Stomach (tissue), 8 donors: ENCODE measurements at regions not wholly inside any gene's neighbourhood (a gene's known extent, or its start where the extent isn't known, plus 50 kb on each side); places are given as distances from the start of the nearest gene placed in this dataset.
A peak's percentile ranks its signal among the peaks of the same experiment; 100 is the strongest.

ENCODE experiments used
- DNase-seq, 2 donors: peaks; one replicate each; pipeline versions ENCODE4 v3.0.0 to v3.0.0-alpha.2; 2013 to 2019
- H3K27ac ChIP-seq, 5 donors: fragments of 200-600 bp in 4 of 5; sonication (generic) in 4 of 5; one replicate each; pipeline ENCODE4 v1.5.1; 2013 to 2019; ENCODE audit warnings: mild to moderate bottlenecking in 1 of 5, moderate library complexity in 1 of 5
- H3K27me3 ChIP-seq, 3 donors: fragments of 200-600 bp; sonication (generic); one replicate each; pipeline ENCODE4 v1.5.1; 2017 to 2019; ENCODE audit warnings: mixed run types in 1 of 3
- H3K36me3 ChIP-seq, 4 donors: fragments of 200-600 bp; sonication (generic); 1 replicate in 3 of 4; 2 replicates in 1 of 4; pipeline ENCODE4 v1.5.1; 2016 to 2019
- H3K4me1 ChIP-seq, 4 donors: fragments of 200-600 bp; sonication (generic); one replicate each; pipeline ENCODE4 v1.5.1; 2016 to 2019
- H3K4me3 ChIP-seq, 4 donors: fragments of 200-600 bp; sonication (generic) in 3 of 4; one replicate each; pipeline ENCODE4 v1.5.1; 2016 to 2019; ENCODE audit warnings: mild to moderate bottlenecking in 1 of 4
- H3K9me3 ChIP-seq, 4 donors: fragments of 200-600 bp; sonication (generic); one replicate each; pipeline ENCODE4 v1.5.1; 2016 to 2019
- EP300 ChIP-seq: sonication (generic); formaldehyde crosslinking; IDR thresholded peaks from one replicate; pipeline ENCODE4 v1.6.1; 2017; ENCODE audit warnings: antibody characterized with exemption
- POLR2A ChIP-seq, 4 donors: fragments of 450-650 bp; IDR thresholded peaks; one replicate each; pipeline ENCODE4 v1.6.1; 2016; ENCODE audit warnings: antibody characterized with exemption in 4 of 4, control low read depth in 2 of 4, mild to moderate bottlenecking in 1 of 4, moderate library complexity in 1 of 4
- POLR2AphosphoS5 ChIP-seq, 3 donors: sonication (generic); formaldehyde crosslinking; IDR thresholded peaks; one replicate each; pipeline ENCODE4 v1.6.1; 2016; ENCODE audit warnings: antibody characterized with exemption in 3 of 3
- WGBS, 5 donors: extraction: QIAGEN DNeasy Blood & Tissue Kit in 3 of 5; methylation state at CpG; one replicate each; pipeline versions ENCODE4 v1.1.5 to v1.1.7; 2013 to 2018; 5-methylcytosine and 5-hydroxymethylcytosine counted together
- intact Hi-C: fragments of 100-400 bp; cut with DNase I; formaldehyde crosslinking; loops from one replicate; pipeline ENCODE4 v1.15.1; 2023; ENCODE audit warnings: low total_unique reads
- TF ChIP-seq, protein P1 (sequence below), 7 experiments: fragments of 450-650 bp in 4 of 7; fragments of 200-600 bp in 3 of 7; sonication (generic) in 3 of 7; IDR thresholded peaks; one replicate each; pipeline ENCODE4 v1.5.1; 2016 to 2019; ENCODE audit warnings: antibody characterized with exemption in 7 of 7, control low read depth in 2 of 7, mild to moderate bottlenecking in 1 of 7
- donor health status: healthy with polysubstance abuse.
- donor health status: Bipolar disorder and iron deficiency.
- donor health status: healthy.

DNA sequence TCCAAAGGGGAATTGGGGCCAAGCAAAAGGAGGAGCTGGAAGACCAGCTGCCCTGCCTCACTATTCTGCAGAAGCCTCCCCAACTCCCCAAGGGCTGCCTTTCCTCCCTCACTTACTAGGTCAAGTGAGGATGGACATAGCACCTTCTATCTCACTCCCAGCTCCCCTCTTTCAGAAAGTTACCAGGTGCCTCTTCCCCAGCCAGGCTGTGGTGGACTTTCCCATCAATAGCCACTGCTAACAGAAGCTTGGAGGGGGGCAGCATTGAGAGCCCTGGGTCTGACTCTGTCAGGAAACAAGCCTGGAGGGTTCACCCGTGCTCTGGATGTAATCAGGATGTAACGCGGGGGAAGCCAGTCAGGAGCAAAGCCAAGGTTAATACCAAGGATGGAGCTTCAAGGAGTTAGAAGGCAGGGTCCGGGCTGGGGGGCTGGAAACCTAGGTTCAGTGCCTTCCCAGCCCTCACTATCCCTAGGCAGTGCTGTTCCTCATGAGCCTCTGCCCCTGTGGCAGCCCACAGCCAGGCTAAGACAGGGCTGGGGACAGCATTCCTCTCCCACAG, 127.8 kb upstream of the NGF start:
- no peaks in the 10 kb centered on the region for H3K27me3 ChIP-seq
- H3K4me3 ChIP-seq, result no peak overlapping the region
- TF ChIP-seq EP300 (no peak), POLR2A (IDR thresholded peaks at IDR 0.05) (no peak), POLR2AphosphoS5 (IDR thresholded peaks at IDR 0.05) (no peak)
- TF ChIP-seq, protein P1, sequence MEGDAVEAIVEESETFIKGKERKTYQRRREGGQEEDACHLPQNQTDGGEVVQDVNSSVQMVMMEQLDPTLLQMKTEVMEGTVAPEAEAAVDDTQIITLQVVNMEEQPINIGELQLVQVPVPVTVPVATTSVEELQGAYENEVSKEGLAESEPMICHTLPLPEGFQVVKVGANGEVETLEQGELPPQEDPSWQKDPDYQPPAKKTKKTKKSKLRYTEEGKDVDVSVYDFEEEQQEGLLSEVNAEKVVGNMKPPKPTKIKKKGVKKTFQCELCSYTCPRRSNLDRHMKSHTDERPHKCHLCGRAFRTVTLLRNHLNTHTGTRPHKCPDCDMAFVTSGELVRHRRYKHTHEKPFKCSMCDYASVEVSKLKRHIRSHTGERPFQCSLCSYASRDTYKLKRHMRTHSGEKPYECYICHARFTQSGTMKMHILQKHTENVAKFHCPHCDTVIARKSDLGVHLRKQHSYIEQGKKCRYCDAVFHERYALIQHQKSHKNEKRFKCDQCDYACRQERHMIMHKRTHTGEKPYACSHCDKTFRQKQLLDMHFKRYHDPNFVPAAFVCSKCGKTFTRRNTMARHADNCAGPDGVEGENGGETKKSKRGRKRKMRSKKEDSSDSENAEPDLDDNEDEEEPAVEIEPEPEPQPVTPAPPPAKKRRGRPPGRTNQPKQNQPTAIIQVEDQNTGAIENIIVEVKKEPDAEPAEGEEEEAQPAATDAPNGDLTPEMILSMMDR (IDR thresholded peaks at IDR 0.05), result no peak
- DNase-seq, result no peak
- no peaks in the 10 kb centered on the region for H3K9me3 ChIP-seq
- peaks cover 0 to 6% (median 0%) of the 10 kb centered on the region in 4 donors for H3K4me1 ChIP-seq
- WGBS, 5 donors, result 69 to 89% (median 75%) methylated on average over 4 of the region's 4 CpGs
- intact Hi-C loops, result no loop called here
- no peak overlapping the region for H3K27ac ChIP-seq
- H3K36me3 ChIP-seq, result no peaks in the 10 kb centered on the region

DNA sequence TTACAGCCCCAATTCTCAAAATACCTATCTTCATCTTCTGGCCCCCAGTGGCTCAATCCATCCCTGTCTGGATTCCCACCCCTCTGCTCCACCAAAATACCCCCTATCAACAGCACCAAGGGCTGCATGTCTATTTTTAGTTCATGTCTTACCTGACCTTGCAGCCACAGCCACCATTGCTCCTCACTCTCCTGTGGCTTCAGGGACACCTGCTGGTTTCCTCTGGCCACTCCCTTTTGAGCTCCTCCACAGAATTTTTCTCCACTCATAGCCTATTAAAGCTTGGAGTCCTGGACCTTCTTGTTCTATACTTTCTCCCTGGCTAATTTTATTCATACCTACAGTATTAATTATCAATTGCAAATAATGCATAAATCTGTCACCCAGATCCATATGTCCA, 125.3 kb upstream of the NGF start:
- Histone ChIP-seq H3K9me3 (no peaks in the 10 kb centered on the region), H3K4me3 (no peak overlapping the region), H3K36me3 (no peaks in the 10 kb centered on the region), H3K27me3 (no peaks in the 10 kb centered on the region), H3K27ac (no peak overlapping the region), H3K4me1 (no peaks in the 10 kb centered on the region)
- TF ChIP-seq, protein P1 (IDR thresholded peaks at IDR 0.05), result peak in 1 of 7 experiments; percentile 18
- TF ChIP-seq POLR2AphosphoS5 (IDR thresholded peaks at IDR 0.05), result no peak
- intact Hi-C loops, result no loop called here
- no peak for DNase-seq

DNA sequence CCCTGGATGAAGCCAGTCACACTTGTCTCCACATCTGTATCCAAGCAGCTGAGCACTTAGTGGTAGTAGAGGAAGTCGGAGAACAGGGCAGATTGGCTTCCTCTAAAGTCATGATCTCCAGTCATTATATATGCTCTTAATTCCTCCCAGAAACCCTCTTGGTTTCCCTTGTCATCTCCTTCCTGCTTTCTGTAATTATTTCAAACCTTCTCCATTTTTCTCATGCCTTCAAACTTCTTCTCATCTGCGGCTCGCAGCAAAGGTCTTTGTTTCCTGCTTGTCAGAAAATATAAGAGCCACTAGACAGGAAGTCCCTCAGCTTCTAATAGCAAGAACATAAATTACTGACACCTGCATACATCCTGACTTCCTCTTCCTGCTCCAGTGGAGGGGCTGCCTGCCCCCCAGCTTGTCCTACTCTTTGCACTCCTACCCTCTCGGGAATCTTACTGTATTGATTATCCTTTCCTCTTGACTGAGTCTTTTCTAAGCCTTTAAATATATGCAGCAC, 124.6 kb upstream of the NGF start:
- WGBS, 5 donors, result 58 to 80% (median 69%) methylated on average over 4 of the region's 4 CpGs
- no peaks in the 10 kb centered on the region for H3K27me3 ChIP-seq
- H3K9me3 ChIP-seq, result no peaks in the 10 kb centered on the region
- intact Hi-C loops, result no loop called here
- H3K4me3 ChIP-seq, result no peak overlapping the region
- no peak for TF ChIP-seq EP300
- TF ChIP-seq POLR2AphosphoS5 (IDR thresholded peaks at IDR 0.05), result no peak
- H3K36me3 ChIP-seq, result no peaks in the 10 kb centered on the region
- no peaks in the 10 kb centered on the region for H3K4me1 ChIP-seq
- DNase-seq, result no peak
- no peak overlapping the region for H3K27ac ChIP-seq

DNA sequence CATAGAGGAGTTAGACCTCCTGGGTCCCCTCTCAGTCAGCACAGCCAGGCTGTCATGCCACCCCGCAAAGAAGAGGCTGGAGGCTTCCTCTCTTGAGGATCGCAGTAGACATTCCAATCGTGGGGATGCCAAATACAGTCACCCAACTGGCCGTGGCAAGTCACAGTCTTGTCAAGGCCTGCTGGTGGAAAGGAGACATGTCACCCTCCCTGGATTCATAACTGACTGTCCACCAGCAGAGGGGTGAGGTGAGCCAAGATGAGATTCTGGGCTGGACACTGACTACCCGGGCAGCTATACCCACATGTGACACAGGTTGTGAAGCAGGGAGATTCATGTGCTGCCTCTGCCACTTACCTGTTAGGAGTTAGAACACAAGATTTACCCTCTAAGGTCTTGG, 123.5 kb upstream of the NGF start:
- intact Hi-C loops, result no loop called here
- Histone ChIP-seq H3K27ac (no peak overlapping the region), H3K36me3 (no peaks in the 10 kb centered on the region), H3K27me3 (no peaks in the 10 kb centered on the region), H3K4me1 (peaks cover 0 to 7% (median 0%) of the 10 kb centered on the region in 4 donors), H3K4me3 (no peak overlapping the region), H3K9me3 (no peaks in the 10 kb centered on the region)
- WGBS, 5 donors, result 76 to 94% (median 84%) methylated on average over 4 to 5 of the region's 5 CpGs
- TF ChIP-seq, protein P1 (IDR thresholded peaks at IDR 0.05), result no peak
- TF ChIP-seq POLR2AphosphoS5 (IDR thresholded peaks at IDR 0.05) (no peak), EP300 (no peak), POLR2A (IDR thresholded peaks at IDR 0.05) (no peak)
- DNase-seq, result no peak

DNA sequence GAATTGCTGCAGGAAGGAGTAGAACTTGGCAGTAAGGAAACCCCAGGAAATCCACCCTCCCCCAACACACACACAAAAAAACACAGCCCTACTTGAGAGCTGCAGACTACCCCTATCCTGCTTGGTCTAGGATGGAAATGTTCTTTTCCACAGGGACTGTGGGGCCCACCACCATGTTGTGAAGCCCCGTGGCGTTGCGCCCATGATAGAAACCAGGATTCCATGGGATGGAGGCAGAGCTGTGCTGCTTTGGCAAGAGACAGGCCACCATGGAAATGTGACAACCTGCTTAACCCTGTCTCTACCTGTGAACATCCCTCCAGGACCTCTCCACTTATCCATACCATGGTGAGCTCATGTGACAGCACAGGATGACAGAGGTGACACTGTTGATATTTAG, 121.1 kb upstream of the NGF start:
- 86 to 96% (median 92%) methylated on average over 3 of the region's 3 CpGs for WGBS, 5 donors
- intact Hi-C loops, result no loop called here
- peaks cover 0 to 11% (median 0%) of the 10 kb centered on the region in 4 donors for H3K4me1 ChIP-seq

More for the DNA sequence above, 121.1 kb upstream of the NGF start:
- Histone ChIP-seq H3K27ac (no peak overlapping the region), H3K27me3 (no peaks in the 10 kb centered on the region), H3K4me3 (no peak overlapping the region), H3K9me3 (no peaks in the 10 kb centered on the region), H3K36me3 (no peaks in the 10 kb centered on the region)
- no peak for TF ChIP-seq EP300
- no peak for TF ChIP-seq POLR2AphosphoS5 (IDR thresholded peaks at IDR 0.05)
- TF ChIP-seq POLR2A (IDR thresholded peaks at IDR 0.05), result no peak
- TF ChIP-seq, protein P1 (IDR thresholded peaks at IDR 0.05), result no peak
- no peak for DNase-seq
